ENCODE measurements at regions not wholly inside any gene's neighbourhood (a gene's known extent, or its start where the extent isn't known, plus 50 kb on each side); places are given as distances from the start of the nearest gene placed in this dataset.

- Histone ChIP-seq H3K27me3 (no peaks in the 10 kb centered on the region), H3K4me3 (no peak overlapping the region), H3K9me3 (replicated peaks in 1 of 3) (no peaks in the 10 kb centered on the region), H3K4me1 (replicated peaks in 1 of 2) (no peaks in the 10 kb centered on the region), H3K36me3 (replicated peaks in 1 of 2) (no peaks in the 10 kb centered on the region), H3K27ac (no peak overlapping the region)
- DNase-seq = no peak
- intact Hi-C loops (cut with DNase I) = no loop called here
- TF ChIP-seq POLR2A (IDR thresholded peaks at IDR 0.05) = no peak
- TF ChIP-seq, protein P1, sequence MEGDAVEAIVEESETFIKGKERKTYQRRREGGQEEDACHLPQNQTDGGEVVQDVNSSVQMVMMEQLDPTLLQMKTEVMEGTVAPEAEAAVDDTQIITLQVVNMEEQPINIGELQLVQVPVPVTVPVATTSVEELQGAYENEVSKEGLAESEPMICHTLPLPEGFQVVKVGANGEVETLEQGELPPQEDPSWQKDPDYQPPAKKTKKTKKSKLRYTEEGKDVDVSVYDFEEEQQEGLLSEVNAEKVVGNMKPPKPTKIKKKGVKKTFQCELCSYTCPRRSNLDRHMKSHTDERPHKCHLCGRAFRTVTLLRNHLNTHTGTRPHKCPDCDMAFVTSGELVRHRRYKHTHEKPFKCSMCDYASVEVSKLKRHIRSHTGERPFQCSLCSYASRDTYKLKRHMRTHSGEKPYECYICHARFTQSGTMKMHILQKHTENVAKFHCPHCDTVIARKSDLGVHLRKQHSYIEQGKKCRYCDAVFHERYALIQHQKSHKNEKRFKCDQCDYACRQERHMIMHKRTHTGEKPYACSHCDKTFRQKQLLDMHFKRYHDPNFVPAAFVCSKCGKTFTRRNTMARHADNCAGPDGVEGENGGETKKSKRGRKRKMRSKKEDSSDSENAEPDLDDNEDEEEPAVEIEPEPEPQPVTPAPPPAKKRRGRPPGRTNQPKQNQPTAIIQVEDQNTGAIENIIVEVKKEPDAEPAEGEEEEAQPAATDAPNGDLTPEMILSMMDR (IDR thresholded peaks at IDR 0.05) = no peak
- WGBS, 4 donors = 48 to 69% (median 53%) methylated on average over 1 of the region's 1 CpG
These were observed 809.0 kb downstream of the FAT4 start for GRCh38 chr4:126123611-126124325.

- no peak for DNase-seq
- intact Hi-C loops (cut with DNase I) = no loop called here
- no peaks in the 10 kb centered on the region for H3K4me1 ChIP-seq (replicated peaks in 1 of 2)
- no peaks in the 10 kb centered on the region for H3K36me3 ChIP-seq (replicated peaks in 1 of 2)
- H3K9me3 ChIP-seq (replicated peaks in 1 of 3) = no peaks in the 10 kb centered on the region
- no peak overlapping the region for H3K4me3 ChIP-seq
- H3K27ac ChIP-seq = no peak overlapping the region
- 20 to 47% (median 37%) methylated on average over 1 of the region's 1 CpG for WGBS, 4 donors
- no peaks in the 10 kb centered on the region for H3K27me3 ChIP-seq
- TF ChIP-seq, protein P1 (IDR thresholded peaks at IDR 0.05) = no peak
- no peak for TF ChIP-seq POLR2A (IDR thresholded peaks at IDR 0.05)
These were observed 810.1 kb downstream of the FAT4 start for GRCh38 chr4:126124818-126125217.

- no peaks in the 10 kb centered on the region for H3K4me1 ChIP-seq (replicated peaks in 1 of 2)
- H3K4me3 ChIP-seq = no peak overlapping the region
- no peaks in the 10 kb centered on the region for H3K9me3 ChIP-seq (replicated peaks in 1 of 3)
- TF ChIP-seq POLR2A (IDR thresholded peaks at IDR 0.05) = no peak
- TF ChIP-seq, protein P1 (IDR thresholded peaks at IDR 0.05) = no peak
- no peaks in the 10 kb centered on the region for H3K36me3 ChIP-seq (replicated peaks in 1 of 2)
- no peak for DNase-seq
- intact Hi-C loops (cut with DNase I) = no loop called here
- H3K27ac ChIP-seq = no peak overlapping the region
- no peaks in the 10 kb centered on the region for H3K27me3 ChIP-seq
These were observed 815.5 kb downstream of the FAT4 start for GRCh38 chr4:126130215-126130614.

DNA sequence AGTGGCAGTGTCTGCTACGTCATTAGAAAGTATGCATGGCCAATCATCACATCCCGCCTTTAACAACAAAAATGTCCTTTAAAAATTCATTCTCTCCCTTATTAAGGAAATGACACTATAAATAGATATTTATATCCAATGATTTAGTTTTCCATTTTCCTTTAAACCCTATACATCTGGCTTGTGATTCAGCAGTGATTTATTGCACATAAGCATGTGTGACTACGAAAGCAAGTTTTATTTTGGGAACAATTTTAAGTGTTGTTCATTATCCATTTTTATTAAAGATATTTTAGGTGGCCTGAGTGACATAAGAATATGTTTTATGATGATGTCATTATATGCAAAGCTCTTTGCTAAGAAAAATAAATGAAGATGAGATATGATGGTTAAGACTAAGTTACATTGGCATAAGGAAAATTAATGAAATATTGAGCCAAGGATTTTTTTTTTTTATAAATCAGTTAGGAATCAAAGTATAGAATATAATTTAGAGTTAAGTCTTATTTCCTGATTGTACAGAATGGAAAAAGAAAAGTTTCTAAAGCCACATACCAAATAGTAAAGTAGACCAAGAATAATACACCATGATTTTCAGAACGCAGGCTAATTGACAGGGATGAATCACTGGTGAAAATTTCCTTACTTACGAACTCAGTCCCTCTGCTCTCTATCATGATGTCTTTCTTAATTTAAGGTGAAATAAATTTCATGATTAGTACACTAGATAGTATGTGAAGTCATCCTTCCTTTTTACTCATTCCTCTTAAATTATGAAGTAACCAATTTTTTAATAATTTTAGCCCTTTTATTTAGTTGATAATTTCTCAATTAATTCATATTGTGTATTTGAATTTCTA lies 822.4 kb downstream of the FAT4 start:
- H3K4me3 ChIP-seq = no peak overlapping the region
- 64 to 83% (median 73%) methylated on average over 5 of the region's 5 CpGs for WGBS, 4 donors
- DNase-seq = no peak
- H3K36me3 ChIP-seq (replicated peaks in 1 of 2) = no peaks in the 10 kb centered on the region
- H3K9me3 ChIP-seq (replicated peaks in 1 of 3) = no peaks in the 10 kb centered on the region
- H3K27me3 ChIP-seq = no peaks in the 10 kb centered on the region
- intact Hi-C loops (cut with DNase I) = no loop called here
- no peaks in the 10 kb centered on the region for H3K4me1 ChIP-seq (replicated peaks in 1 of 2)
- TF ChIP-seq POLR2A (IDR thresholded peaks at IDR 0.05) = no peak
- TF ChIP-seq, protein P1 (IDR thresholded peaks at IDR 0.05) = no peak
- H3K27ac ChIP-seq = no peak overlapping the region
